Activated B cell treated with CpG ODN at 0.5 μM for 24 hours (primary cell): ENCODE measurements at regions not wholly inside any gene's neighbourhood (a gene's known extent, or its start where the extent isn't known, plus 50 kb on each side); places are given as distances from the start of the nearest gene placed in this dataset.

Experiments used
- ATAC-seq: fragments of 200-7000 bp; cut with Tn5 transposase; one replicate; pipeline ENCODE4 v1.10.0; 2021; ENCODE audit warnings: low read depth, mild to moderate bottlenecking, moderate library complexity
- CTCF ChIA-PET: fragments of 350-600 bp; sonication (Branson Sonifier 250); formaldehyde crosslinking; loops from one replicate; lab custom pipeline; 2021; ENCODE audit warnings: antibody characterized with exemption; lab: Charles Lee
- POLR2A ChIA-PET: fragments of 350-600 bp; sonication (Branson Sonifier 250); formaldehyde crosslinking; loops from one replicate; lab custom pipeline; 2021; ENCODE audit warnings: antibody characterized with exemption; lab: Charles Lee
- DNase-seq: peaks from one replicate; pipeline ENCODE4 v3.0.0; 2022
- H3K27ac Mint-ChIP-seq: one replicate; pipeline ENCODE4 v1.8.0; 2020; ENCODE audit warnings: mixed read lengths
- H3K27me3 Mint-ChIP-seq: one replicate; pipeline ENCODE4 v1.8.0; 2021; ENCODE audit warnings: mixed read lengths
- H3K36me3 Mint-ChIP-seq: one replicate; pipeline ENCODE4 v1.8.0; 2021; ENCODE audit warnings: low read depth, mixed read lengths
- H3K4me1 Mint-ChIP-seq: one replicate; pipeline ENCODE4 v1.8.0; 2021; ENCODE audit warnings: mixed read lengths
- H3K4me3 Mint-ChIP-seq: one replicate; pipeline ENCODE4 v1.8.0; 2020; ENCODE audit warnings: mild to moderate bottlenecking, mixed read lengths
- H3K9me3 Mint-ChIP-seq: one replicate; pipeline ENCODE4 v1.8.0; 2020; ENCODE audit warnings: mixed read lengths
- CTCF ChIP-seq: fragments of 200-600 bp; IDR thresholded peaks from one replicate; pipeline ENCODE4 v1.8.0; 2022; ENCODE audit warnings: antibody characterized with exemption, mild to moderate bottlenecking
- intact Hi-C: fragments of 100-400 bp; cut with micrococcal nuclease; formaldehyde crosslinking; loops from one replicate; pipeline ENCODE4 v1.15.1; 2024

GRCh38 chr15:94815110-94815731 lies 583.9 kb downstream of the MCTP2 start:
- H3K4me3 Mint-ChIP-seq: no peak overlapping the region
- ChIA-PET CTCF (no interaction called here), POLR2A (no interaction called here)
- H3K9me3 Mint-ChIP-seq: no peaks in the 10 kb centered on the region
- no peak for ATAC-seq
- no peaks in the 10 kb centered on the region for H3K27me3 Mint-ChIP-seq
- no peaks in the 10 kb centered on the region for H3K36me3 Mint-ChIP-seq
- no peak overlapping the region for H3K27ac Mint-ChIP-seq
- TF ChIP-seq CTCF: no peak
- DNase-seq: no peak
- intact Hi-C loops: no loop called here
- H3K4me1 Mint-ChIP-seq: no peaks in the 10 kb centered on the region

GRCh38 chr15:94815914-94816313 lies 584.6 kb downstream of the MCTP2 start:
- H3K36me3 Mint-ChIP-seq: no peaks in the 10 kb centered on the region
- no peaks in the 10 kb centered on the region for H3K27me3 Mint-ChIP-seq
- no peak for ATAC-seq
- H3K9me3 Mint-ChIP-seq: no peaks in the 10 kb centered on the region
- intact Hi-C loops: no loop called here
- DNase-seq: no peak
- H3K27ac Mint-ChIP-seq: no peak overlapping the region
- ChIA-PET POLR2A (no interaction called here), CTCF (no interaction called here)
- no peaks in the 10 kb centered on the region for H3K4me1 Mint-ChIP-seq
- TF ChIP-seq CTCF: no peak
- no peak overlapping the region for H3K4me3 Mint-ChIP-seq

GRCh38 chr15:94829887-94830884 lies 598.8 kb downstream of the MCTP2 start:
- no peak for ATAC-seq
- no peaks in the 10 kb centered on the region for H3K4me1 Mint-ChIP-seq
- intact Hi-C loops: no loop called here
- no peaks in the 10 kb centered on the region for H3K9me3 Mint-ChIP-seq
- DNase-seq: no peak
- CTCF ChIA-PET: no interaction called here
- H3K27ac Mint-ChIP-seq: no peak overlapping the region
- no peak for TF ChIP-seq CTCF
- no peaks in the 10 kb centered on the region for H3K27me3 Mint-ChIP-seq
- POLR2A ChIA-PET: no interaction called here
- no peak overlapping the region for H3K4me3 Mint-ChIP-seq
- H3K36me3 Mint-ChIP-seq: no peaks in the 10 kb centered on the region

GRCh38 chr15:94834000-94834399 lies 602.6 kb downstream of the MCTP2 start:
- DNase-seq (no peak), ATAC-seq (no peak)
- Mint-ChIP-seq H3K27me3 (no peaks in the 10 kb centered on the region), H3K9me3 (no peaks in the 10 kb centered on the region), H3K4me1 (no peaks in the 10 kb centered on the region), H3K36me3 (no peaks in the 10 kb centered on the region), H3K27ac (no peak overlapping the region), H3K4me3 (no peak overlapping the region)
- no peak for TF ChIP-seq CTCF
- CTCF ChIA-PET: no interaction called here
- POLR2A ChIA-PET: no interaction called here
- intact Hi-C loops: no loop called here

- intact Hi-C loops: no loop called here
- ChIA-PET POLR2A (no interaction called here), CTCF (no interaction called here)
- ATAC-seq: no peak
- no peak for DNase-seq
- no peaks in the 10 kb centered on the region for H3K4me1 Mint-ChIP-seq
- no peak overlapping the region for H3K27ac Mint-ChIP-seq
- H3K36me3 Mint-ChIP-seq: no peaks in the 10 kb centered on the region
- no peaks in the 10 kb centered on the region for H3K9me3 Mint-ChIP-seq
- no peak overlapping the region for H3K4me3 Mint-ChIP-seq
- no peak for TF ChIP-seq CTCF
- H3K27me3 Mint-ChIP-seq: no peaks in the 10 kb centered on the region
These were observed 603.1 kb downstream of the MCTP2 start for GRCh38 chr15:94834494-94834893.
